ENCODE measurements at regions not wholly inside any gene's neighbourhood (a gene's known extent, or its start where the extent isn't known, plus 50 kb on each side); places are given as distances from the start of the nearest gene placed in this dataset.

- TF ChIP-seq KAT7 (CRISPR knock-in tag; IDR thresholded peaks at IDR 0.05; ENCODE audit: borderline replicate concordance) (no peak), ZNF138 (CRISPR knock-in tag; conservative IDR thresholded peaks at IDR 0.05) (no peak), CTCF (IDR thresholded peaks at IDR 0.05) (no peak), ZSCAN18 (CRISPR knock-in tag; IDR thresholded peaks at IDR 0.05) (no peak), JUN (CRISPR knock-in tag; IDR thresholded peaks at IDR 0.05) (no peak), ATF1 (CRISPR knock-in tag; IDR thresholded peaks at IDR 0.05) (no peak), HMGA2 (CRISPR knock-in tag; IDR thresholded peaks at IDR 0.05) (no peak), ATF2 (CRISPR knock-in tag; IDR thresholded peaks at IDR 0.05; ENCODE audit: borderline replicate concordance, low read depth) (no peak), ZBTB21 (CRISPR knock-in tag; IDR thresholded peaks at IDR 0.05; ENCODE audit: borderline replicate concordance) (no peak), ZNF219 (CRISPR knock-in tag; IDR thresholded peaks at IDR 0.05; ENCODE audit: borderline replicate concordance) (no peak)
Observed at GRCh38 chr1:5343256-5344020, 648.8 kb downstream of the NPHP4 start.

Data from WTC11 (cell line).